GM23338 (cell line): ENCODE measurements at regions not wholly inside any gene's neighbourhood (a gene's known extent, or its start where the extent isn't known, plus 50 kb on each side); places are given as distances from the start of the nearest gene placed in this dataset.
A peak's percentile ranks its signal among the peaks of the same experiment; 100 is the strongest.

ENCODE experiments used
- ATAC-seq: fragments of 200-7000 bp; cut with Tn5 transposase; 3 replicates; pipeline ENCODE4 v1.9.1; 2020
- DNase-seq: peaks from one replicate; pipeline ENCODE4 v3.0.0-alpha.2; 2015; ENCODE audit warnings: low spot score
- H2AFZ ChIP-seq: fragments of 200-600 bp; sonication (generic); 2 replicates; pipeline ENCODE4 v1.8.0; 2016; ENCODE audit warnings: antibody characterized with exemption, mild to moderate bottlenecking, moderate library complexity
- H3F3A ChIP-seq: fragments of 200-600 bp; sonication (generic); replicated peaks from 2 replicates; pipeline ENCODE4 v1.8.0; 2017; ENCODE audit warnings: antibody characterized with exemption, mixed run types, low read depth
- H3K27ac ChIP-seq: fragments of 200-600 bp; sonication (generic); 2 replicates; pipeline ENCODE4 v1.6.1; 2016; ENCODE audit warnings: low read depth
- H3K27me3 ChIP-seq: fragments of 200-600 bp; sonication (generic); 2 replicates; pipeline ENCODE4 v1.8.0; 2016; ENCODE audit warnings: mild to moderate bottlenecking, mixed run types, moderate library complexity; ENCODE audit not compliant: insufficient read depth
- H3K36me3 ChIP-seq: fragments of 200-600 bp; sonication (generic); 2 replicates; pipeline ENCODE4 v1.8.0; 2016; ENCODE audit warnings: mild to moderate bottlenecking; ENCODE audit not compliant: insufficient read depth
- H3K4me1 ChIP-seq: fragments of 200-600 bp; sonication (generic); 2 replicates; pipeline ENCODE4 v1.8.0; 2016; ENCODE audit warnings: mild to moderate bottlenecking, moderate library complexity; ENCODE audit not compliant: insufficient read depth
- H3K4me2 ChIP-seq: fragments of 200-600 bp; sonication (generic); 2 replicates; pipeline ENCODE4 v1.7.1; 2017; ENCODE audit warnings: mixed run types
- H3K4me3 ChIP-seq: fragments of 200-600 bp; sonication (generic); 2 replicates; pipeline ENCODE4 v1.6.1; 2016; ENCODE audit warnings: mixed run types
- H3K79me2 ChIP-seq: fragments of 200-600 bp; sonication (generic); replicated peaks from 2 replicates; pipeline ENCODE4 v1.8.0; 2017; ENCODE audit warnings: mild to moderate bottlenecking; ENCODE audit not compliant: insufficient read depth
- H3K9me2 ChIP-seq: fragments of 200-600 bp; sonication (generic); 2 replicates; pipeline ENCODE4 v1.8.0; 2017; ENCODE audit not compliant: insufficient read depth
- H4K20me1 ChIP-seq: fragments of 200-600 bp; sonication (generic); replicated peaks from 2 replicates; pipeline ENCODE4 v1.8.0; 2017; ENCODE audit warnings: mild to moderate bottlenecking; ENCODE audit not compliant: insufficient read depth
- H3K27ac Mint-ChIP-seq: 2 replicates; pipeline ENCODE4 v1.8.0; 2020; ENCODE audit warnings: inconsistent platforms, mild to moderate bottlenecking, moderate library complexity, mixed read lengths
- H3K27me3 Mint-ChIP-seq: 3 replicates; pipeline ENCODE4 v1.8.0; 2022; ENCODE audit warnings: low read depth, mild to moderate bottlenecking, moderate library complexity, mixed read lengths, inconsistent platforms; ENCODE audit not compliant: insufficient read depth, poor library complexity
- H3K36me3 Mint-ChIP-seq: 3 replicates; pipeline ENCODE4 v1.8.0; 2021; ENCODE audit warnings: low read depth, mild to moderate bottlenecking, inconsistent platforms, moderate library complexity, mixed read lengths
- H3K4me1 Mint-ChIP-seq: 3 replicates; pipeline ENCODE4 v1.8.0; 2020; ENCODE audit warnings: mild to moderate bottlenecking, inconsistent platforms, mixed read lengths
- H3K4me3 Mint-ChIP-seq: 3 replicates; pipeline ENCODE4 v1.8.0; 2021; ENCODE audit warnings: moderate library complexity, mild to moderate bottlenecking, inconsistent platforms, mixed read lengths
- H3K9me3 Mint-ChIP-seq: 3 replicates; pipeline ENCODE4 v1.8.0; 2020; ENCODE audit warnings: moderate library complexity, mild to moderate bottlenecking, inconsistent platforms, mixed read lengths
- CREB1 ChIP-seq: fragments of 250-450 bp; sonication (Bioruptor Pico); IDR thresholded peaks from 2 replicates; pipeline ENCODE4 v1.5.0; 2020; ENCODE audit warnings: low read depth, mild to moderate bottlenecking, moderate library complexity
- CTCF ChIP-seq, 2 experiments: fragments of 200-600 bp in 1 of 2; sonication (generic) in 1 of 2; conservative IDR thresholded peaks; 2 replicates each; pipeline versions ENCODE4 v1.5.1 to v1.6.1; 2016 to 2017; ENCODE audit warnings: antibody characterized with exemption in 2 of 2, low read depth in 2 of 2, mild to moderate bottlenecking in 2 of 2, moderate library complexity in 1 of 2
- ETS1 ChIP-seq: IDR thresholded peaks from 2 replicates; pipeline ENCODE4 v1.6.1; 2016; ENCODE audit warnings: antibody characterized with exemption
- EZH2 ChIP-seq: fragments of 200-600 bp; sonication (generic); IDR thresholded peaks from one replicate; pipeline ENCODE4 v1.8.0; 2017; ENCODE audit warnings: antibody characterized with exemption, mild to moderate bottlenecking, low read depth; ENCODE audit not compliant: unreplicated experiment
- EZH2phosphoT487 ChIP-seq: fragments of 200-600 bp; sonication (generic); IDR thresholded peaks from one replicate; pipeline ENCODE4 v1.8.1; 2018; ENCODE audit warnings: antibody characterized with exemption; ENCODE audit not compliant: unreplicated experiment
- NANOG ChIP-seq: IDR thresholded peaks from 2 replicates; pipeline ENCODE4 v1.6.1; 2016; ENCODE audit warnings: antibody characterized with exemption, borderline replicate concordance
- POLR2AphosphoS5 ChIP-seq: IDR thresholded peaks from 2 replicates; pipeline ENCODE4 v1.6.1; 2016; ENCODE audit warnings: antibody characterized with exemption, low read depth
- REST ChIP-seq: IDR thresholded peaks from one replicate; pipeline ENCODE4 v1.6.1; 2018; ENCODE audit warnings: antibody characterized with exemption; ENCODE audit not compliant: unreplicated experiment
- STAT1 ChIP-seq: IDR thresholded peaks from one replicate; pipeline ENCODE4 v1.6.1; 2016; ENCODE audit warnings: antibody characterized with exemption; ENCODE audit not compliant: unreplicated experiment
- ZNF114 ChIP-seq: fragments of 250-450 bp; sonication (Bioruptor Pico); IDR thresholded peaks from 2 replicates; pipeline ENCODE4 v1.5.0; 2020; ENCODE audit warnings: mild to moderate bottlenecking, moderate library complexity

- no peak overlapping the region for H3K4me2 ChIP-seq
- H2AFZ ChIP-seq = no peak overlapping the region
- no peaks in the 10 kb centered on the region for H3K79me2 ChIP-seq
- H3K9me2 ChIP-seq = no peaks in the 10 kb centered on the region
- Mint-ChIP-seq H3K4me1 (no peaks in the 10 kb centered on the region), H3K9me3 (peaks cover 22% of the 10 kb centered on the region), H3K27ac (no peak overlapping the region), H3K4me3 (no peak overlapping the region), H3K27me3 (no peaks in the 10 kb centered on the region), H3K36me3 (peaks cover 8% of the 10 kb centered on the region; the same call in 2 of the 3 replicates)
- no peaks in the 10 kb centered on the region for H4K20me1 ChIP-seq
- no peak for ATAC-seq
- DNase-seq = no peak
- no peaks in the 10 kb centered on the region for H3K4me1 ChIP-seq
- H3K27ac ChIP-seq = no peak overlapping the region
- no peak overlapping the region for H3K4me3 ChIP-seq
- no peak for TF ChIP-seq CREB1 (CRISPR knock-in tag)
- no peak for TF ChIP-seq CTCF (conservative IDR thresholded peaks at IDR 0.05; ENCODE audit: low read depth in 2 of 2)
- no peak for TF ChIP-seq REST
- TF ChIP-seq EZH2phosphoT487 = no peak
- TF ChIP-seq ETS1 = no peak
- no peak for TF ChIP-seq ZNF114 (CRISPR knock-in tag)
- no peak for TF ChIP-seq STAT1
- no peak for TF ChIP-seq EZH2
- no peak for TF ChIP-seq POLR2AphosphoS5
- H3K27me3 ChIP-seq = no peaks in the 10 kb centered on the region
- H3F3A ChIP-seq = no peaks in the 10 kb centered on the region
- H3K36me3 ChIP-seq = peaks cover 3% of the 10 kb centered on the region; the same call in 1 of the 2 replicates
Observed at GRCh38 chr7:35436452-35436851, 182.6 kb upstream of the TBX20 start.

- peaks cover 4% of the 10 kb centered on the region for H3K27me3 Mint-ChIP-seq
- no peaks in the 10 kb centered on the region; the same call in 2 of the 3 replicates for H3K4me1 Mint-ChIP-seq
- Histone ChIP-seq H3K4me1 (no peaks in the 10 kb centered on the region), H3K27ac (no peak overlapping the region), H2AFZ (no peak overlapping the region), H3K79me2 (no peaks in the 10 kb centered on the region), H3K4me2 (no peak overlapping the region), H3F3A (no peaks in the 10 kb centered on the region), H3K27me3 (no peaks in the 10 kb centered on the region), H3K36me3 (peaks cover 10% of the 10 kb centered on the region), H3K4me3 (no peak overlapping the region), H4K20me1 (no peaks in the 10 kb centered on the region), H3K9me2 (no peaks in the 10 kb centered on the region)
- H3K9me3 Mint-ChIP-seq = peaks cover 65% of the 10 kb centered on the region
- H3K36me3 Mint-ChIP-seq = peaks cover 37% of the 10 kb centered on the region
- peak; percentile 63 for DNase-seq
- H3K27ac Mint-ChIP-seq = no peak overlapping the region
- H3K4me3 Mint-ChIP-seq = no peak overlapping the region
- TF ChIP-seq CTCF (conservative IDR thresholded peaks at IDR 0.05; ENCODE audit: low read depth in 2 of 2) (peak; percentile 79 to 90), NANOG (no peak), ETS1 (no peak)
- ATAC-seq = peak; percentile 80
Observed at GRCh38 chr7:35430547-35431153, 176.8 kb upstream of the TBX20 start.
